Ovary (tissue), 7 donors: ENCODE measurements at regions not wholly inside any gene's neighbourhood (a gene's known extent, or its start where the extent isn't known, plus 50 kb on each side); places are given as distances from the start of the nearest gene placed in this dataset.

Source experiments
- DNase-seq, 5 donors: peaks; one replicate each; pipeline ENCODE4 v3.0.0-alpha.2; 2019 to 2020
- H3K27ac ChIP-seq, 2 donors: fragments of 200-600 bp; one replicate each; pipeline versions ENCODE4 v1.5.1 to v1.8.0; 2019 to 2022
- H3K27me3 ChIP-seq: fragments of 200-600 bp; one replicate; pipeline ENCODE4 v1.8.0; 2022
- H3K36me3 ChIP-seq: fragments of 200-600 bp; sonication (generic); one replicate; pipeline ENCODE4 v1.5.1; 2019
- H3K4me1 ChIP-seq: one replicate; pipeline ENCODE4 v1.8.1; 2013; ENCODE audit warnings: mild to moderate bottlenecking, moderate library complexity; ENCODE audit not compliant: insufficient read depth
- H3K4me3 ChIP-seq: fragments of 200-600 bp; sonication (generic); one replicate; pipeline ENCODE4 v1.5.1; 2017
- H3K9me3 ChIP-seq, 2 donors: fragments of 200-600 bp in 1 of 2; sonication (generic) in 1 of 2; one replicate each; pipeline versions ENCODE4 v1.5.1 to v1.8.1; 2013 to 2019; ENCODE audit warnings: mild to moderate bottlenecking in 1 of 2, moderate library complexity in 1 of 2
- EP300 ChIP-seq: sonication (generic); formaldehyde crosslinking; IDR thresholded peaks from one replicate; pipeline ENCODE4 v1.6.1; 2017; ENCODE audit warnings: antibody characterized with exemption
- POLR2A ChIP-seq: fragments of 450-650 bp; IDR thresholded peaks from one replicate; pipeline ENCODE4 v1.6.1; 2017; ENCODE audit warnings: antibody characterized with exemption, mild to moderate bottlenecking, moderate library complexity
- WGBS, 3 donors: extraction: QIAGEN DNeasy Blood & Tissue Kit in 1 of 3; methylation state at CpG; one replicate each; pipeline versions ENCODE4 v1.1.5 to v1.1.7; 2013 to 2017; 5-methylcytosine and 5-hydroxymethylcytosine counted together
- intact Hi-C, 4 donors: fragments of 100-400 bp; cut with DNase I; formaldehyde crosslinking; loops; one replicate each; pipeline versions ENCODE4 v1.11.0 to v1.15.1; 2022 to 2023
- TF ChIP-seq, protein P1 (sequence below), 3 donors: fragments of 450-650 bp in 2 of 3; fragments of 200-600 bp in 1 of 3; IDR thresholded peaks; one replicate each; pipeline versions ENCODE4 v1.5.1 to v1.8.0; 2016 to 2022; ENCODE audit warnings: antibody characterized with exemption in 3 of 3, mild to moderate bottlenecking in 1 of 3
- donor health status: DM: no; HTN: no; CAD: no; lungs with moderate emphysema.
- donor health status: DM: no; HTN: no; CAD: no.
- donor health status: Bipolar disorder and iron deficiency.
- donor health status: DM: no; HTN: no; CAD: no.
- donor health status: DM: yes; HTN: yes; CAD: no.

DNA sequence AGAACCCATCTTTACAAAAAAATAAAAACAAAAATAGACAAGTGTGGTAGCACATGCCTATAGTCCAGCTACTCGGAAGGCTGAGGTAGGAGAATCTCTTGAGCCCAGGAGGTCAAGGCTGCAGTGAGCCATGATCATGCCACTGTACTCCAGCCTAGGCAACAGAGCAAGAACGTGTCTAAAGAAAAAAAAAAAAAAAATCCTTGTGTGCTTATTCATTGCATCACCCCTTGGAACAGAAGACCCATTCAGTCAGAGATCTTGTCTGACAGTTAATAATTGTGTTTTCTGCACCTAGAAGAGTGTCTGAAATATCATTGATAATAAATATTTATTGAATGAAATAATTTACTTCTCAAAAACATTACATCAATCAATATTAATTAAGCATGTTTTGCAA is 97.4 kb upstream of the TBL1X start:
- Histone ChIP-seq H3K4me3 (no peak overlapping the region), H3K4me1 (peaks cover 1% of the 10 kb centered on the region), H3K9me3 (no peaks in the 10 kb centered on the region), H3K36me3 (no peaks in the 10 kb centered on the region), H3K27ac (no peak overlapping the region), H3K27me3 (no peaks in the 10 kb centered on the region)
- TF ChIP-seq EP300, result no peak
- TF ChIP-seq POLR2A, result no peak
- TF ChIP-seq, protein P1, sequence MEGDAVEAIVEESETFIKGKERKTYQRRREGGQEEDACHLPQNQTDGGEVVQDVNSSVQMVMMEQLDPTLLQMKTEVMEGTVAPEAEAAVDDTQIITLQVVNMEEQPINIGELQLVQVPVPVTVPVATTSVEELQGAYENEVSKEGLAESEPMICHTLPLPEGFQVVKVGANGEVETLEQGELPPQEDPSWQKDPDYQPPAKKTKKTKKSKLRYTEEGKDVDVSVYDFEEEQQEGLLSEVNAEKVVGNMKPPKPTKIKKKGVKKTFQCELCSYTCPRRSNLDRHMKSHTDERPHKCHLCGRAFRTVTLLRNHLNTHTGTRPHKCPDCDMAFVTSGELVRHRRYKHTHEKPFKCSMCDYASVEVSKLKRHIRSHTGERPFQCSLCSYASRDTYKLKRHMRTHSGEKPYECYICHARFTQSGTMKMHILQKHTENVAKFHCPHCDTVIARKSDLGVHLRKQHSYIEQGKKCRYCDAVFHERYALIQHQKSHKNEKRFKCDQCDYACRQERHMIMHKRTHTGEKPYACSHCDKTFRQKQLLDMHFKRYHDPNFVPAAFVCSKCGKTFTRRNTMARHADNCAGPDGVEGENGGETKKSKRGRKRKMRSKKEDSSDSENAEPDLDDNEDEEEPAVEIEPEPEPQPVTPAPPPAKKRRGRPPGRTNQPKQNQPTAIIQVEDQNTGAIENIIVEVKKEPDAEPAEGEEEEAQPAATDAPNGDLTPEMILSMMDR (IDR thresholded peaks at IDR 0.05), result no peak
- intact Hi-C loops, result no loop called here
- DNase-seq, result no peak
- 58 to 71% (median 63%) methylated on average over 2 of the region's 2 CpGs for WGBS, 3 donors

DNA sequence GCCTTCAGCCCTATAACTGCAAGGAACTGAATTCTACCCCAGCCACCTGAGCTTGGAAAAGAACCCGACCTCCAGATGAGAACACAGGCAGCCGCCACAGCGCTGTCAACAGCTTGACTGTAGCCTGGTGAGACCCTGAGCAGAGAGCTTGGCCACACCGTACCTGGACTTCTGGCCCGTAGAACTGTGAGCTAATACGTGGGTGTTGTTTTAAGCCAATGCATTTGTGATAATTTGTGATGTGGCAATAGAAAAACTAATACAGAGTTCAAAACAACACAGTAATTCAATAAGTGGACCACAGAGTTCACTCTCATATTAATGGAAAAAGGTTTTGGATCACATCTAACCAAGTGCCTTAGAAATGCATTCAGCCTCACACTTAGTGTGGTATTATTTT is 96.6 kb upstream of the TBL1X start:
- DNase-seq, result no peak
- H3K27ac ChIP-seq, result no peak overlapping the region
- 78 to 84% (median 80%) methylated on average over 6 of the region's 6 CpGs for WGBS, 3 donors
- H3K9me3 ChIP-seq, result no peaks in the 10 kb centered on the region
- H3K27me3 ChIP-seq, result no peaks in the 10 kb centered on the region
- H3K4me3 ChIP-seq, result no peak overlapping the region
- no peaks in the 10 kb centered on the region for H3K36me3 ChIP-seq
- TF ChIP-seq EP300, result no peak
- TF ChIP-seq POLR2A, result no peak
- TF ChIP-seq, protein P1 (IDR thresholded peaks at IDR 0.05), result no peak
- peaks cover 1% of the 10 kb centered on the region for H3K4me1 ChIP-seq
- intact Hi-C loops, result no loop called here

DNA sequence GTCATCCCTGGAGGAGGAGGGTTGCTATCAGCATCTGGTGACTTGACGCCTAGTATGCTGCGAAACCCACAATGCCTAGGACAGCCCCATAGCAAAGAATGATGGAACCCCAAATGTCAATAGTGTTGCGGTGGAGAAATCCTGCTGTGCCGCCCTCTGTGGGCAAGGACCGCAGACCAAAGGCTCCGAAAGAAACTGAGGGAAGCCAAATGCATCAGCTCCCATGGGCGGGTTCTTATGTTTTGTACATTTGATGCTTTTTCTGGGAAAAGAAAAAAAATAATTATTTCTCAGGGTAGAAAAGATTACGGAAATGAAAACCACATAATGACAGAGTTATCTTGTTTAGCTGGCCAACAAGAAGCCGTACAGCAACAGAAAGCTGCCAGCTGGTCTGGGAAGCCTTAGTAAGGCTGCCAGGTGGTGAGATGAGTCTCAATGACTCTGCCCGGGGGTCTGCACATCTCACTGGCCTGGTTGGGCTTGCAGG is 95.0 kb upstream of the TBL1X start:
- TF ChIP-seq POLR2A (no peak), EP300 (no peak)
- TF ChIP-seq, protein P1 (IDR thresholded peaks at IDR 0.05), result no peak
- Histone ChIP-seq H3K27ac (no peak overlapping the region), H3K36me3 (no peaks in the 10 kb centered on the region), H3K4me1 (peaks cover 1% of the 10 kb centered on the region), H3K4me3 (no peak overlapping the region), H3K27me3 (no peaks in the 10 kb centered on the region), H3K9me3 (no peaks in the 10 kb centered on the region)
- no peak for DNase-seq
- 53 to 69% (median 57%) methylated on average over 10 of the region's 10 CpGs for WGBS, 3 donors
- intact Hi-C loops, result no loop called here

DNA sequence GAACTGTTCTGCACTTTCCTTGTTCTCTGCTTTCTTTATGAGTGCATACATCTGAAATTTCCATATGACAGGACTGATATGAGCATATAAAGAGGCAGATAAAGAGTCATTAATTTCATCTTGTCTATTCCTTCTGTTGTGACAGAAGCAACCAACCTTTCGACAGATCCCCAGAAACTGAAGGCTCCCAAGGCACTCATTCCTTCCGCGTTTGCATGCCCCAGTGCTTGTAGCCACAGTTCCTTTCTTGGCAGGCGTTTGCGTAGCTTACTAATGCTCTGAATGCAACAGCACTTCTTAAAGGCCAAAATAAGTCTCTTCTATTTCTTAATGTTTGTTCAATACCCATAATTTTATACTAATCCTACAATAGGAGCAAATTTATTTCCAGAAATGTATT is 94.0 kb upstream of the TBL1X start:
- H3K4me3 ChIP-seq, result no peak overlapping the region
- 46 to 54% (median 52%) methylated on average over 5 of the region's 5 CpGs for WGBS, 3 donors
- peak in 1 of 5 donors; percentile 25 for DNase-seq
- peaks cover 1% of the 10 kb centered on the region for H3K4me1 ChIP-seq
- TF ChIP-seq, protein P1 (IDR thresholded peaks at IDR 0.05), result no peak
- no peak for TF ChIP-seq POLR2A
- TF ChIP-seq EP300, result no peak
- H3K9me3 ChIP-seq, result no peaks in the 10 kb centered on the region
- H3K27me3 ChIP-seq, result no peaks in the 10 kb centered on the region
- intact Hi-C loops, result no loop called here
- H3K27ac ChIP-seq, result no peak overlapping the region
- no peaks in the 10 kb centered on the region for H3K36me3 ChIP-seq
